HG03575 (cell line): ENCODE measurements at regions not wholly inside any gene's neighbourhood (a gene's known extent, or its start where the extent isn't known, plus 50 kb on each side); places are given as distances from the start of the nearest gene placed in this dataset.

Experiments used
- ATAC-seq: cut with Tn5 transposase; IDR thresholded peaks from one replicate; pipeline ENCODE4 v1.9.1; 2021; ENCODE audit not compliant: unreplicated experiment, insufficient number of reproducible peaks, low FRiP score; ENCODE audit errors: extremely low read depth

GRCh38 chr1:82466416-82466815, 665.7 kb downstream of the ADGRL2 start:
- ATAC-seq = no peak

GRCh38 chr1:82465024-82465423, 664.3 kb downstream of the ADGRL2 start:
- ATAC-seq = no peak

- ATAC-seq = no peak
Measured at GRCh38 chr1:82464362-82465001, 663.7 kb downstream of the ADGRL2 start.

GRCh38 chr1:82463951-82464350, 663.2 kb downstream of the ADGRL2 start:
- ATAC-seq = no peak

GRCh38 chr1:82462366-82462765, 661.6 kb downstream of the ADGRL2 start:
- ATAC-seq = no peak

GRCh38 chr1:82455342-82455741, 654.6 kb downstream of the ADGRL2 start:
- ATAC-seq = no peak

- ATAC-seq = no peak
Measured at GRCh38 chr1:82454431-82454830, 653.7 kb downstream of the ADGRL2 start.

- no peak for ATAC-seq
Measured at GRCh38 chr1:82453511-82454185, 652.9 kb downstream of the ADGRL2 start.

GRCh38 chr1:82452096-82452495, 651.4 kb downstream of the ADGRL2 start:
- ATAC-seq = no peak

- ATAC-seq = no peak
Measured at GRCh38 chr1:82451191-82451590, 650.5 kb downstream of the ADGRL2 start.

GRCh38 chr1:82449506-82450057, 648.8 kb downstream of the ADGRL2 start:
- ATAC-seq = no peak

- no peak for ATAC-seq
Measured at GRCh38 chr1:82446955-82447354, 646.2 kb downstream of the ADGRL2 start.

GRCh38 chr1:82446236-82446635, 645.5 kb downstream of the ADGRL2 start:
- no peak for ATAC-seq

- no peak for ATAC-seq
Measured at GRCh38 chr1:82445827-82446226, 645.1 kb downstream of the ADGRL2 start.

- ATAC-seq = no peak
Measured at GRCh38 chr1:82445132-82445531, 644.4 kb downstream of the ADGRL2 start.

- ATAC-seq = no peak
Measured at GRCh38 chr1:82441402-82441801, 640.7 kb downstream of the ADGRL2 start.

GRCh38 chr1:82423174-82423815, 622.6 kb downstream of the ADGRL2 start:
- no peak for ATAC-seq

GRCh38 chr1:82421782-82422181, 621.0 kb downstream of the ADGRL2 start:
- no peak for ATAC-seq

- ATAC-seq = no peak
Measured at GRCh38 chr1:82420584-82420983, 619.9 kb downstream of the ADGRL2 start.

- ATAC-seq = no peak
Measured at GRCh38 chr1:82411605-82412004, 610.9 kb downstream of the ADGRL2 start.
